ENCODE measurements at regions not wholly inside any gene's neighbourhood (a gene's known extent, or its start where the extent isn't known, plus 50 kb on each side); places are given as distances from the start of the nearest gene placed in this dataset.
"Not testable (repeated sequence)": the region's sequence is repeated elsewhere in the genome, so short reads cannot be mapped to it uniquely, and the experiment has no call there.

- Histone ChIP-seq H3K27me3 (ENCODE audit: control insufficient read depth, insufficient read depth, low read length) (no peaks in the 10 kb centered on the region), H3K4me3 (ENCODE audit: low read depth, low read length) (no peak overlapping the region), H3K36me3 (ENCODE audit: control insufficient read depth, insufficient read depth, low read length) (no peaks in the 10 kb centered on the region)
- POLR2A ChIA-PET, result no interaction called here
- no peak for TF ChIP-seq CTCF (IDR thresholded peaks at IDR 0.05; ENCODE audit: insufficient read depth, low read depth, low read length)
- DNase-seq (ENCODE audit: low read depth), result no peak
- CTCF ChIA-PET, result no interaction called here
These were observed 641.6 kb downstream of the NR2F1-AS1 start for GRCh38 chr5:92939428-92939827.

GRCh38 chr5:92937396-92937795 is 643.6 kb downstream of the NR2F1-AS1 start:
- DNase-seq (ENCODE audit: low read depth); H3K27me3 ChIP-seq (ENCODE audit: control insufficient read depth, insufficient read depth, low read length); POLR2A ChIA-PET; H3K4me3 ChIP-seq (ENCODE audit: low read depth, low read length); H3K36me3 ChIP-seq (ENCODE audit: control insufficient read depth, insufficient read depth, low read length); CTCF ChIA-PET: not testable (repeated sequence)

- Histone ChIP-seq H3K36me3 (ENCODE audit: control insufficient read depth, insufficient read depth, low read length) (no peaks in the 10 kb centered on the region), H3K27me3 (ENCODE audit: control insufficient read depth, insufficient read depth, low read length) (no peaks in the 10 kb centered on the region), H3K4me3 (ENCODE audit: low read depth, low read length) (no peak overlapping the region)
- ChIA-PET POLR2A (no interaction called here), CTCF (no interaction called here)
- no peak for DNase-seq (ENCODE audit: low read depth)
- no peak for TF ChIP-seq CTCF (IDR thresholded peaks at IDR 0.05; ENCODE audit: insufficient read depth, low read depth, low read length)
These were observed 651.0 kb downstream of the NR2F1-AS1 start for GRCh38 chr5:92930057-92930456.

- DNase-seq (ENCODE audit: low read depth), result no peak
- H3K27me3 ChIP-seq (ENCODE audit: control insufficient read depth, insufficient read depth, low read length), result no peaks in the 10 kb centered on the region
- no peak overlapping the region for H3K4me3 ChIP-seq (ENCODE audit: low read depth, low read length)
- POLR2A ChIA-PET, result no interaction called here
- no peaks in the 10 kb centered on the region for H3K36me3 ChIP-seq (ENCODE audit: control insufficient read depth, insufficient read depth, low read length)
- no peak for TF ChIP-seq CTCF (IDR thresholded peaks at IDR 0.05; ENCODE audit: insufficient read depth, low read depth, low read length)
- CTCF ChIA-PET, result no interaction called here
These were observed 653.7 kb downstream of the NR2F1-AS1 start for GRCh38 chr5:92927291-92927778.

GRCh38 chr5:92923885-92924284 is 657.1 kb downstream of the NR2F1-AS1 start:
- DNase-seq (ENCODE audit: low read depth), result no peak
- H3K27me3 ChIP-seq (ENCODE audit: control insufficient read depth, insufficient read depth, low read length), result no peaks in the 10 kb centered on the region
- POLR2A ChIA-PET, result interaction anchor here (0.5 kb wide), 1 partner anchor 88 kb away, joined by 3 read pairs; no protein-coding TSS in a partner anchor
- H3K36me3 ChIP-seq (ENCODE audit: control insufficient read depth, insufficient read depth, low read length), result no peaks in the 10 kb centered on the region
- CTCF ChIA-PET, result no interaction called here
- TF ChIP-seq CTCF (IDR thresholded peaks at IDR 0.05; ENCODE audit: insufficient read depth, low read depth, low read length), result no peak
- no peak overlapping the region for H3K4me3 ChIP-seq (ENCODE audit: low read depth, low read length)

GRCh38 chr5:92922231-92922967 is 658.6 kb downstream of the NR2F1-AS1 start:
- H3K27me3 ChIP-seq (ENCODE audit: control insufficient read depth, insufficient read depth, low read length), result no peaks in the 10 kb centered on the region
- no peak for DNase-seq (ENCODE audit: low read depth)
- H3K36me3 ChIP-seq (ENCODE audit: control insufficient read depth, insufficient read depth, low read length), result no peaks in the 10 kb centered on the region
- ChIA-PET CTCF (no interaction called here), POLR2A (no interaction called here)
- TF ChIP-seq CTCF (IDR thresholded peaks at IDR 0.05; ENCODE audit: insufficient read depth, low read depth, low read length), result no peak
- H3K4me3 ChIP-seq (ENCODE audit: low read depth, low read length), result no peak overlapping the region
